ENCODE measurements at regions not wholly inside any gene's neighbourhood (a gene's known extent, or its start where the extent isn't known, plus 50 kb on each side); places are given as distances from the start of the nearest gene placed in this dataset.
"Not testable (repeated sequence)": the region's sequence is repeated elsewhere in the genome, so short reads cannot be mapped to it uniquely, and the experiment has no call there.

DNA sequence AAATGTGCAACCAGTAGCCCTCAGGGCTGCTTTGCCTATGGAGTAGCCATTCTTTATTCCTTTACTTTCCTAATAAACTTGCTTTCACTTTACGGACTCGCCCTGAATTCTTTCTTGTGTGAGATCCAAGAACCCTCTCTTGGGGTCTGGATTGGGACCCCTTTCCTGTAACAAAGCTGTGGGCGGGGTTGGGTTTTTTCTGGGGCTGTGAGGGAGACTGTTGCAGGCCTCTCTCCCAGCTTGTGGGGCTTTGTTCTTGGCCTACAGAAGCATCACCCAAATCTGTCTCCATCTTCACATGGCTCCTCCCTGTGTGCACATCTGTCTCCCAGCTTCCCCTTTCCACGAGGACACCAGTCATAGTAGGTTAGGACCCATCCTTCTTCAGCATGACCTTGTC lies 154.5 kb downstream of the LPIN1 start:
- not testable (repeated sequence) for H3K4me1 ChIP-seq (ENCODE audit: control insufficient read depth, insufficient read depth, low read length); H3K36me3 ChIP-seq (ENCODE audit: control insufficient read depth, insufficient read depth, low read length); H3K4me3 ChIP-seq (ENCODE audit: low read length); DNase-seq (ENCODE audit: low read depth, low spot score); H3K9me3 ChIP-seq (ENCODE audit: control insufficient read depth, insufficient read depth, low read length); H3K27ac ChIP-seq (ENCODE audit: low read length); H3K27me3 ChIP-seq (ENCODE audit: control insufficient read depth, insufficient read depth, low read length)
- no CpG with 5 or more reads among the region's 4 CpGs for WGBS (ENCODE audit: insufficient coverage, insufficient read length)

DNA sequence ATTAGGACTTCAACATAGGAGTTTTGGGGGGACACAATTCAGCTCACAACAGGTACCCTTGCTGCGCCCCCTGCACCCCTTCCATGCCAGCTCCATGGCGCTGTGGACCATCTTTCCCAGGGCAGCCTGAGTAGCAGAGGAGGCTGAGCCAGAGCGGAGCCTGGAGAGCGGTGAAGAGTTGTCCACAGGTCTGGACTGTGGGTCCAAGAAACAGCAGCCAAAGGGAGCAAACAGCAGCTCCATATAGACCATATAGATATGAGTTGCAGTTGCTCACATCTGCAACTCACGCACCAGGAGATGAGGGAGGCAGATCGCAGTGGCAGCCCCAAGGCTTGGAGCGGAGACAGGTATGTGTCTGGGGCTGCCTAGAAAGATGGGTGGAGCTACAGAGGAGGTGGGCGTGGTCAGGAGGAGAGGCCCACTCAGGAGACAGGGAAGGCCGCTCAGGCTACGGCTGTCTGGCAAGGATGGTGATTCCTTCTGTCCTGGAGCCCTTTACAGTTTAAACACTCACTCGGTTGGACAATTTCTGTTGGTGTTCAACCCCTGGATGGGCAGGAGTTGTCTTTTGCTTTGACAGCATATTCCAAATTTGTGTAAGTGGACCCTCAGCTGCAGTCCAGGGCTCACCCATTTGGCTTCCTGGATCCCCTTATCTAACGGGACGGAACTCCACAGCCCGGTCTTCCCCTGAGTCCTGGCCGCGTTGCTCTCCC lies 155.1 kb downstream of the LPIN1 start:
- Histone ChIP-seq H3K4me3 (ENCODE audit: low read length) (no peak overlapping the region), H3K36me3 (ENCODE audit: control insufficient read depth, insufficient read depth, low read length) (no peaks in the 10 kb centered on the region), H3K4me1 (ENCODE audit: control insufficient read depth, insufficient read depth, low read length) (no peaks in the 10 kb centered on the region), H3K9me3 (ENCODE audit: control insufficient read depth, insufficient read depth, low read length) (no peaks in the 10 kb centered on the region), H3K27me3 (ENCODE audit: control insufficient read depth, insufficient read depth, low read length) (no peaks in the 10 kb centered on the region), H3K27ac (ENCODE audit: low read length) (no peak overlapping the region)
- WGBS (ENCODE audit: insufficient coverage, insufficient read length): no CpG with 5 or more reads among the region's 16 CpGs
- DNase-seq (ENCODE audit: low read depth, low spot score): no peak

DNA sequence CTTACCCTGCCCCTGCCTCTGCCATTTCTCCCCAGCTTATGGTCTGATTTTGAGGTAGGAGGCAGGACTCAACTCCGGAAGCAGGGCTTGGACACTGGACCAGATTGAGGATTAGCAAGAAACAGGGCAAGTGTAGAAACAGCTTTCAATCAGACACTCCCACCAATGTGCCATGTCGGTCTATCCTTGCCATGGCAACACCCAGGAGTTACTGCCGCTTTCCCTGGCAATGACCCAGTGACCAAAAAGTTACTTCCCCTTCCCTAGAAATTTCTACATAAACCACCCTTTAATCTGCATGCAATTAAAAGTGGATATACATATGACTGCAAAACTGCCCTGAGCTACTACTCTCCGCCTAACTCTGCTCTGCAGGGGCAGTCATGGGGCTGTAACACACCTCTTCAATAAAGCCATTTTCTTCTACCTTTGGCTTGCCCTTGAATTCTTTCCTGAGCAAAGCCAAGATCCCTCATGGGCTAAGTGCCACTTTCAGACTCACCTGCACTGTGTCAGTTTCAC lies 156.7 kb downstream of the LPIN1 start:
- no peaks in the 10 kb centered on the region for H3K9me3 ChIP-seq (ENCODE audit: control insufficient read depth, insufficient read depth, low read length)
- no peaks in the 10 kb centered on the region for H3K4me1 ChIP-seq (ENCODE audit: control insufficient read depth, insufficient read depth, low read length)
- H3K36me3 ChIP-seq (ENCODE audit: control insufficient read depth, insufficient read depth, low read length): no peaks in the 10 kb centered on the region
- no peaks in the 10 kb centered on the region for H3K27me3 ChIP-seq (ENCODE audit: control insufficient read depth, insufficient read depth, low read length)
- WGBS (ENCODE audit: insufficient coverage, insufficient read length): no CpG with 5 or more reads among the region's 4 CpGs
- no peak overlapping the region for H3K27ac ChIP-seq (ENCODE audit: low read length)
- no peak for DNase-seq (ENCODE audit: low read depth, low spot score)
- no peak overlapping the region for H3K4me3 ChIP-seq (ENCODE audit: low read length)

DNA sequence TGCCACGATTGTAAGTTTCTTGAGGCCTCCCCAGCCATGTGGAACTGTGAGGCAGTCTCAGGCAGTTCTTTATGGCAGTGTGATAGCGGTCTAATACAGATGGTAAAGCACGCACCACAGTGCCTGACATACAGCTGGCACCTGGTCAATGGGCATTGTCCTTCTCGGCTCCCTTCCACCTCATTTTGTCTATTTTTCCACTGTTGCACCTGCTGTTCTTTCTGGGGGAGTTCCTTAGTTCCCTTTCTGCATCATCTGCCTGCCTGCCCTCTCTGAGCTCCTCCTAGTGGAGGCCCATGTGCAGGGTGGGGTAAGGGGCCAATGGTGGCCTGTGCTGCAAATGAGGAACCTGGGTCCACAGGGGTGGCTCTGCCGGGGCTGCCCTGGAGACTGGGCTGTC lies 157.6 kb downstream of the LPIN1 start:
- WGBS (ENCODE audit: insufficient coverage, insufficient read length): no CpG with 5 or more reads among the region's 5 CpGs
- Histone ChIP-seq H3K27me3 (ENCODE audit: control insufficient read depth, insufficient read depth, low read length) (no peaks in the 10 kb centered on the region), H3K27ac (ENCODE audit: low read length) (no peak overlapping the region), H3K36me3 (ENCODE audit: control insufficient read depth, insufficient read depth, low read length) (no peaks in the 10 kb centered on the region), H3K4me3 (ENCODE audit: low read length) (no peak overlapping the region), H3K4me1 (ENCODE audit: control insufficient read depth, insufficient read depth, low read length) (no peaks in the 10 kb centered on the region), H3K9me3 (ENCODE audit: control insufficient read depth, insufficient read depth, low read length) (no peaks in the 10 kb centered on the region)
- DNase-seq (ENCODE audit: low read depth, low spot score): no peak

DNA sequence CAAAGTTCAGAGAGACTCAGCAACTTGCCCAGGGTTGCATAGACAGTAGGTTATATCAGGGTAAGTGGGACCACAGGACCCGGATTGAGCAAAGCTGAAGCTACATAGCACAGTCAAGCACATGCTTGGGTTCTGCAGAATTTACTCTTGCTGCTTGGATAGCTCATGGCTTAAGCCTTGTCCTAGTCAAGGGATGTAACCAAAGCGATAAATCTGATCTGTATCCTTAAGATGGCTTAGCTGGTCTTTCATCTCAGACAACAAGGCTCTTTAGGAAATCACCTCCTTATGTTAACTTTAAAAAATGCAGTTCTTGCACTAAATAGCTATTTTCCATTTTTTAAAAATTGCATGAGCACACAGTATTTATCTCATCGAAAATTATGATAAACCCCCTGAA lies 158.5 kb downstream of the LPIN1 start:
- Histone ChIP-seq H3K27ac (ENCODE audit: low read length) (no peak overlapping the region), H3K9me3 (ENCODE audit: control insufficient read depth, insufficient read depth, low read length) (no peaks in the 10 kb centered on the region), H3K4me3 (ENCODE audit: low read length) (no peak overlapping the region), H3K36me3 (ENCODE audit: control insufficient read depth, insufficient read depth, low read length) (no peaks in the 10 kb centered on the region), H3K27me3 (ENCODE audit: control insufficient read depth, insufficient read depth, low read length) (no peaks in the 10 kb centered on the region), H3K4me1 (ENCODE audit: control insufficient read depth, insufficient read depth, low read length) (no peaks in the 10 kb centered on the region)
- WGBS (ENCODE audit: insufficient coverage, insufficient read length): no CpG with 5 or more reads among the region's 3 CpGs
- no peak for DNase-seq (ENCODE audit: low read depth, low spot score)

DNA sequence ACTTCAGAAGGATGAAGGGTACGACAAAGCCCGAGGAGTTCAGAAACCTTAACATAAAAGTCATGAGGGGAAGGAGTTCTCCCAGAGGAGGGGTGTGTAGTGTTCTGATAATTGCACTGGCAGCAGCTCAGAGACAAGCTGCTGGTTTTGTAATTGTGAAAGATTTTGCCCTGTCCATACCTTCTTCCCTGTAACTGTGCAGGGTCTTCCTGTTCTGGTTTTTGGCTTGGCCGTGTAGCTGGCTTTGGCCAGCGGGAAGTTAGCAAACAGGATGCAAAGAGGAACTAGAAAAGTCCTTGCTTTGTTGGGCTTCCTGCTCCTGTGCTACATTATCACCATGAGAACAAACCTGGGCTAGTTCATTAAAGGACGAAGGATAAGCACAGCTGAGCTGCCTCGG lies 160.8 kb downstream of the LPIN1 start:
- no peaks in the 10 kb centered on the region for H3K27me3 ChIP-seq (ENCODE audit: control insufficient read depth, insufficient read depth, low read length)
- no peak overlapping the region for H3K4me3 ChIP-seq (ENCODE audit: low read length)
- no CpG with 5 or more reads among the region's 6 CpGs for WGBS (ENCODE audit: insufficient coverage, insufficient read length)
- no peak for DNase-seq (ENCODE audit: low read depth, low spot score)
- H3K4me1 ChIP-seq (ENCODE audit: control insufficient read depth, insufficient read depth, low read length): no peaks in the 10 kb centered on the region
- no peaks in the 10 kb centered on the region for H3K36me3 ChIP-seq (ENCODE audit: control insufficient read depth, insufficient read depth, low read length)
- H3K27ac ChIP-seq (ENCODE audit: low read length): no peak overlapping the region
- H3K9me3 ChIP-seq (ENCODE audit: control insufficient read depth, insufficient read depth, low read length): no peaks in the 10 kb centered on the region

DNA sequence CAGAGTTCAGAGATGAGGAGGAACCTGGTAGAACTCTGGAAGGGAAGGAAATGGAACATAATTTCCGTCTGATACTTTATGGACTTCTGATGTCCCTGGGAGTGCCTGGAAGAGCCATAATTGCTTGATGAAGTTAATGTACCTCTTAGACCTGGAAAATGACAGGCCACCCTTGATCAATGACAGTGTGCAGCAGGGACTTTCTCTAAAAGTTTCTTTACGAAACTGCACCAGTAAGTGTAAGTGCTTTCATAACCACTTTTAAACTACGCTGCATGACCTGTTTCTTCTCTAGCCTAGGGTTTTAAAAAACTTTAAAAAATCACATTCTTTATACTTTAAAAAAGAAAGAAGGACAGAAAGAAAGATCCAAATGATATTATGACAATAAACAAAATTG lies 164.5 kb downstream of the LPIN1 start:
- no peaks in the 10 kb centered on the region for H3K9me3 ChIP-seq (ENCODE audit: control insufficient read depth, insufficient read depth, low read length)
- H3K4me3 ChIP-seq (ENCODE audit: low read length): no peak overlapping the region
- H3K4me1 ChIP-seq (ENCODE audit: control insufficient read depth, insufficient read depth, low read length): no peaks in the 10 kb centered on the region
- H3K36me3 ChIP-seq (ENCODE audit: control insufficient read depth, insufficient read depth, low read length): no peaks in the 10 kb centered on the region
- WGBS (ENCODE audit: insufficient coverage, insufficient read length): no CpG with 5 or more reads among the region's 3 CpGs
- no peak for DNase-seq (ENCODE audit: low read depth, low spot score)
- no peak overlapping the region for H3K27ac ChIP-seq (ENCODE audit: low read length)
- H3K27me3 ChIP-seq (ENCODE audit: control insufficient read depth, insufficient read depth, low read length): no peaks in the 10 kb centered on the region

DNA sequence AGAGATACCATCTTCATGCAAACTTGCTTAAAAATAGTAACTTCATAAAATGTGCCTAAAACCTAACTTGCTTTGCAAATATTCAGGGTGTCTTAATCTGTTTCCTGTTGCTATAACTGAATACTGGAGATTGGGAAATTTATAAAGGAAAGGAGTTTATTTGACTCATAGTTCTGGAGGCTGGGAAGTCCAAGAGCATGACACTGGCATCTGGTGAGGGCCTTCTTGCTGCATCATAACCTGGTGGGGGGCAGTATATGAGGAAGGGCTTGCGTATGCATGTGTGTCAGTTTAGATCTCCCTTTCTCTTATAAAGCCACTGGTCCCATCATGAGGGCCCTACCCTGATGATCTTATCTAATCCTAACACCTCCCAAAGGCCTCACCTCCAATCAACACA lies 166.5 kb downstream of the LPIN1 start:
- Histone ChIP-seq H3K4me3 (ENCODE audit: low read length) (no peak overlapping the region), H3K4me1 (ENCODE audit: control insufficient read depth, insufficient read depth, low read length) (no peaks in the 10 kb centered on the region), H3K9me3 (ENCODE audit: control insufficient read depth, insufficient read depth, low read length) (no peaks in the 10 kb centered on the region), H3K27me3 (ENCODE audit: control insufficient read depth, insufficient read depth, low read length) (no peaks in the 10 kb centered on the region), H3K36me3 (ENCODE audit: control insufficient read depth, insufficient read depth, low read length) (no peaks in the 10 kb centered on the region), H3K27ac (ENCODE audit: low read length) (no peak overlapping the region)
- no peak for DNase-seq (ENCODE audit: low read depth, low spot score)
- WGBS (ENCODE audit: insufficient coverage, insufficient read length): no CpG with 5 or more reads among the region's 1 CpG

DNA sequence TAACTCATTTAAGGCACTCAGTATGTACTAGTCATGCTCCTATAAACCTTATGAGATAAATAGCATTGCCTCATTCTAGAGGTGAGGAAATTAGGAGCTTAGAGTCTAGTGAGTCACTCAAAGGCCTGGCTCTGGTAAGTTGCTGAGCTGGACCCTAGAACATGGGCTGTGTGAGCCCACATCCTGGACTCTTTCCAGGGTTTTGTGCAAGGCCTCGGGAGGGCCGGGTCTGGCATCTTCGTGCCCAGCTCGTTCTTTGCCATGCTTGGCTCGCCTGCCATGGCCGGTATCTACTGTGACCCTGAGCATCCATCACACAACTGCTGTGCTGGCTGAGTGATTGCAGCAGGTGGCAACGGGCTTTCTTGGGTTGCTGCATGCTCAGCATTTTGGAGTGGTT lies 168.0 kb downstream of the LPIN1 start:
- no CpG with 5 or more reads among the region's 7 CpGs for WGBS (ENCODE audit: insufficient coverage, insufficient read length)
- Histone ChIP-seq H3K27ac (ENCODE audit: low read length) (no peak overlapping the region), H3K4me3 (ENCODE audit: low read length) (no peak overlapping the region), H3K27me3 (ENCODE audit: control insufficient read depth, insufficient read depth, low read length) (no peaks in the 10 kb centered on the region), H3K9me3 (ENCODE audit: control insufficient read depth, insufficient read depth, low read length) (no peaks in the 10 kb centered on the region), H3K36me3 (ENCODE audit: control insufficient read depth, insufficient read depth, low read length) (no peaks in the 10 kb centered on the region), H3K4me1 (ENCODE audit: control insufficient read depth, insufficient read depth, low read length) (no peaks in the 10 kb centered on the region)
- DNase-seq (ENCODE audit: low read depth, low spot score): no peak

DNA sequence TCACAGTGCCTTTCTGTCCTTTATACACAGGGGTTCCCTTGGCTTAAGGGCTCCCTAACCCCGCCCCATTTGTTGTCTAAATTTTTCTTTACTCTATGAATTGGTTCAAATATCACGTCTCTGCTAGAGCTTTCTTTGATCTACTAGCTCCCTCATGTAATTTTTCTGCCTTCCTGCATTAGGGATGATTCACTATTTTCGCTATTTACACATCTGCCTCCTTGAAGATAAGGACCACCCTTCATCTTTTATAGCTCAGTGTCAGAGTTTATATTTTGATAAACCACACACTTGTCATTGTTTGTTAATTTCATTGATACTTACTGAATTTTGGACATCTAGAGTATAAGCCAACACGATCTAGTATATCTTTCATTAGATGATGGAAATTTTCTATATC lies 169.2 kb downstream of the LPIN1 start:
- no CpG with 5 or more reads among the region's 4 CpGs for WGBS (ENCODE audit: insufficient coverage, insufficient read length)
- no peaks in the 10 kb centered on the region for H3K27me3 ChIP-seq (ENCODE audit: control insufficient read depth, insufficient read depth, low read length)
- no peak overlapping the region for H3K4me3 ChIP-seq (ENCODE audit: low read length)
- no peaks in the 10 kb centered on the region for H3K36me3 ChIP-seq (ENCODE audit: control insufficient read depth, insufficient read depth, low read length)
- no peaks in the 10 kb centered on the region for H3K9me3 ChIP-seq (ENCODE audit: control insufficient read depth, insufficient read depth, low read length)
- H3K27ac ChIP-seq (ENCODE audit: low read length): no peak overlapping the region
- no peak for DNase-seq (ENCODE audit: low read depth, low spot score)
- no peaks in the 10 kb centered on the region for H3K4me1 ChIP-seq (ENCODE audit: control insufficient read depth, insufficient read depth, low read length)

DNA sequence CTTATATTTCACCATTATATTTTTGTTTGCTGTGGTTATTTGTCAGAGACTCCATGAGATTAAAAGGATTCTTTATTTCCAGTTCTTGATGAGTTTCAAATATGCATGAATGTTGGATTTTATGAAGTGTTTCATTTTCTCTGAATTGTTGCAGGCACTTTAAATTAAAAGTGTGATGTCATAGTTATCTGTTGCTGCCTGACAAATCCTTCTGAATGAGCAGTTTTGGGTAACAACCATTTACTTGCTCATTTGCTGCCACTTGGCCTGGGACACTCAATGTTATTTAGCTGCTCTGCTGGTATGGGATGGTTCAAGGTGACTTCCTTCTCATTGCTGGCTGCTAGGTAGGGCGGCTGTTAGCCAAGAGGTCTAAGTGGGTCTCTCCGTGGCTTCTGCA lies 173.5 kb downstream of the LPIN1 start:
- Histone ChIP-seq H3K36me3 (ENCODE audit: control insufficient read depth, insufficient read depth, low read length) (no peaks in the 10 kb centered on the region), H3K4me3 (ENCODE audit: low read length) (no peak overlapping the region), H3K27ac (ENCODE audit: low read length) (no peak overlapping the region), H3K4me1 (ENCODE audit: control insufficient read depth, insufficient read depth, low read length) (no peaks in the 10 kb centered on the region), H3K27me3 (ENCODE audit: control insufficient read depth, insufficient read depth, low read length) (no peaks in the 10 kb centered on the region), H3K9me3 (ENCODE audit: control insufficient read depth, insufficient read depth, low read length) (no peaks in the 10 kb centered on the region)
- no CpG with 5 or more reads among the region's 2 CpGs for WGBS (ENCODE audit: insufficient coverage, insufficient read length)
- DNase-seq (ENCODE audit: low read depth, low spot score): no peak

Data from iPS DF 6.9 (cell line).